ENCODE measurements at regions not wholly inside any gene's neighbourhood (a gene's known extent, or its start where the extent isn't known, plus 50 kb on each side); places are given as distances from the start of the nearest gene placed in this dataset.
A peak's percentile ranks its signal among the peaks of the same experiment; 100 is the strongest.

GRCh38 chr10:131724169-131724545 is 176.7 kb upstream of the PPP2R2D start:
- no peak for DNase-seq

- no peak for DNase-seq
These were observed 175.8 kb upstream of the PPP2R2D start for GRCh38 chr10:131724891-131725580.

- no peak for DNase-seq
These were observed 175.2 kb upstream of the PPP2R2D start for GRCh38 chr10:131725581-131726069.

- no peak for DNase-seq
These were observed 174.5 kb upstream of the PPP2R2D start for GRCh38 chr10:131726076-131726880.

- DNase-seq: no peak
These were observed 173.8 kb upstream of the PPP2R2D start for GRCh38 chr10:131726967-131727366.

- no peak for DNase-seq
These were observed 173.2 kb upstream of the PPP2R2D start for GRCh38 chr10:131727560-131727959.

- no peak for DNase-seq
These were observed 172.3 kb upstream of the PPP2R2D start for GRCh38 chr10:131728286-131729228.

- no peak for DNase-seq
These were observed 171.4 kb upstream of the PPP2R2D start for GRCh38 chr10:131729361-131729760.

GRCh38 chr10:131729938-131730660 is 170.7 kb upstream of the PPP2R2D start:
- DNase-seq: no peak

GRCh38 chr10:131730771-131731497 is 169.9 kb upstream of the PPP2R2D start:
- no peak for DNase-seq

GRCh38 chr10:131731780-131732630 is 168.8 kb upstream of the PPP2R2D start:
- no peak for DNase-seq

- no peak for DNase-seq
These were observed 168.1 kb upstream of the PPP2R2D start for GRCh38 chr10:131732631-131733127.

GRCh38 chr10:131733596-131733995 is 167.2 kb upstream of the PPP2R2D start:
- no peak for DNase-seq

- no peak for DNase-seq
These were observed 165.2 kb upstream of the PPP2R2D start for GRCh38 chr10:131735577-131735976.

GRCh38 chr10:131736321-131736980 is 164.4 kb upstream of the PPP2R2D start:
- DNase-seq: peak; percentile 13

- peak; percentile 9 for DNase-seq
These were observed 163.0 kb upstream of the PPP2R2D start for GRCh38 chr10:131737543-131738395.

- no peak for DNase-seq
These were observed 162.4 kb upstream of the PPP2R2D start for GRCh38 chr10:131738396-131738735.

- no peak for DNase-seq
These were observed 161.6 kb upstream of the PPP2R2D start for GRCh38 chr10:131739206-131739605.

GRCh38 chr10:131742500-131742951 is 158.3 kb upstream of the PPP2R2D start:
- DNase-seq: no peak

Measured in stimulated activated CD8-positive, alpha-beta memory T cell treated with anti-CD3 and anti-CD28 coated beads, Interleukin-4, amount 100 ng/mL, for 48 hours (primary cell).